Transverse colon (tissue), 4 donors: ENCODE measurements at regions not wholly inside any gene's neighbourhood (a gene's known extent, or its start where the extent isn't known, plus 50 kb on each side); places are given as distances from the start of the nearest gene placed in this dataset.

Experiments
- DNase-seq: peaks from one replicate; pipeline ENCODE4 v3.0.0-alpha.2; 2019
- H3K27ac ChIP-seq, 4 donors: fragments of 200-600 bp; sonication (generic); 2 replicates each; pipeline ENCODE4 v1.5.1; 2016 to 2018; ENCODE audit warnings: inconsistent platforms in 4 of 4
- H3K27me3 ChIP-seq: fragments of 200-600 bp; sonication (generic); 2 replicates; pipeline ENCODE4 v1.5.1; 2017; ENCODE audit warnings: inconsistent platforms
- H3K36me3 ChIP-seq, 4 donors: fragments of 200-600 bp; sonication (generic); 2 replicates each; pipeline ENCODE4 v1.5.1; 2017 to 2019; ENCODE audit warnings: inconsistent platforms in 4 of 4
- H3K4me1 ChIP-seq, 4 donors: fragments of 200-600 bp; sonication (generic); 2 replicates each; pipeline ENCODE4 v1.5.1; 2017 to 2020; ENCODE audit warnings: inconsistent platforms in 4 of 4
- H3K4me3 ChIP-seq, 4 donors: fragments of 200-600 bp; sonication (generic); 1 replicate in 1 of 4; 2 replicates in 3 of 4; pipeline versions ENCODE4 v1.5.1 to v1.6.1; 2017 to 2019; ENCODE audit warnings: inconsistent platforms in 4 of 4
- H3K9me3 ChIP-seq, 2 donors: fragments of 200-600 bp; sonication (generic); 2 replicates each; pipeline ENCODE4 v1.5.1; 2017 to 2019; ENCODE audit warnings: inconsistent platforms in 2 of 2
- EP300 ChIP-seq: sonication (generic); formaldehyde crosslinking; IDR thresholded peaks from one replicate; pipeline ENCODE4 v1.6.1; 2017; ENCODE audit warnings: antibody characterized with exemption, low read depth
- POLR2A ChIP-seq: fragments of 450-650 bp; IDR thresholded peaks from one replicate; pipeline ENCODE4 v1.6.1; 2016; ENCODE audit warnings: antibody characterized with exemption, mild to moderate bottlenecking, moderate library complexity
- POLR2AphosphoS5 ChIP-seq, 3 donors: sonication (generic); formaldehyde crosslinking; IDR thresholded peaks; one replicate each; pipeline ENCODE4 v1.6.1; 2016; ENCODE audit warnings: antibody characterized with exemption in 3 of 3
- WGBS, 2 donors: methylation state at CpG; one replicate each; pipeline ENCODE4 v1.1.5; 2018; ENCODE audit warnings: low coverage in 1 of 2; 5-methylcytosine and 5-hydroxymethylcytosine counted together
- in situ Hi-C, 4 donors: fragments of 200-750 bp; cut with MboI; loops; one replicate each; pipeline versions ENCODE4 v1.15.0 to v1.15.1; 2017; ENCODE audit warnings: low sequenced_read_pairs in 3 of 4, low pct_ligation_motif_present in 1 of 4, low pct_unique_long_range_greater_than_20kb in 1 of 4
- intact Hi-C: fragments of 100-400 bp; cut with DNase I; formaldehyde crosslinking; loops from one replicate; pipeline ENCODE4 v1.15.1; 2023; ENCODE audit warnings: low total_unique reads
- TF ChIP-seq, protein P1 (sequence below), 5 experiments: fragments of 200-600 bp in 3 of 5; fragments of 450-650 bp in 2 of 5; sonication (generic) in 3 of 5; IDR thresholded peaks; 1 replicate in 2 of 5; 2 replicates in 3 of 5; pipeline ENCODE4 v1.5.1; 2016 to 2017; ENCODE audit warnings: antibody characterized with exemption in 5 of 5, inconsistent platforms in 3 of 5, mild to moderate bottlenecking in 2 of 5, moderate library complexity in 1 of 5

DNA sequence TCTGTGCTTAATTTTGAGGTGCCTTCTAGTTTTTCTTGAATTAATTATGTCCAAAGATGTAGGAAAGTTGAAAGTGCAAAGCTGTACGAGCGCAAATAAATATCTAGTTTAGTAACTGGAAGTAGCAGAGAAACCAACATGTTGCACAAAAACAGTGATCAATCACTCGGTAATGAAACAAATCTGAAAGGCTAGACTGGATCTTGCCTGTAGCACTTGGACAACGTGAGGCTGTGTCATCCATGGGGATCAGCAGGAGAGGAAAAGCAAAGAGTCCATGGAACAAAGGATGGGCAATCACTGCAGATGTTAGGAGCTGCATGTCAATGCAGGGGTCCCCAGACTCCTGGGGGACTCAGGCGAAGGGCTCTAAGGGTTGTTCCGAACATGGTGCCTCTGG, 424.2 kb downstream of the IRX1 start:
- Histone ChIP-seq H3K36me3 (no peaks in the 10 kb centered on the region), H3K4me1 (peaks cover 0 to 3% (median 0%) of the 10 kb centered on the region in 4 donors), H3K27ac (peak overlapping the region in 2 of 4 donors; percentile 23 to 61), H3K4me3 (no peak overlapping the region), H3K9me3 (no peaks in the 10 kb centered on the region), H3K27me3 (no peaks in the 10 kb centered on the region)
- WGBS, 2 donors: 87% methylated on average over 6 of the region's 6 CpGs; no CpG with 5 or more reads in 1 of the 2 donors
- TF ChIP-seq POLR2A (no peak), POLR2AphosphoS5 (IDR thresholded peaks at IDR 0.05) (no peak), EP300 (no peak)
- TF ChIP-seq, protein P1, sequence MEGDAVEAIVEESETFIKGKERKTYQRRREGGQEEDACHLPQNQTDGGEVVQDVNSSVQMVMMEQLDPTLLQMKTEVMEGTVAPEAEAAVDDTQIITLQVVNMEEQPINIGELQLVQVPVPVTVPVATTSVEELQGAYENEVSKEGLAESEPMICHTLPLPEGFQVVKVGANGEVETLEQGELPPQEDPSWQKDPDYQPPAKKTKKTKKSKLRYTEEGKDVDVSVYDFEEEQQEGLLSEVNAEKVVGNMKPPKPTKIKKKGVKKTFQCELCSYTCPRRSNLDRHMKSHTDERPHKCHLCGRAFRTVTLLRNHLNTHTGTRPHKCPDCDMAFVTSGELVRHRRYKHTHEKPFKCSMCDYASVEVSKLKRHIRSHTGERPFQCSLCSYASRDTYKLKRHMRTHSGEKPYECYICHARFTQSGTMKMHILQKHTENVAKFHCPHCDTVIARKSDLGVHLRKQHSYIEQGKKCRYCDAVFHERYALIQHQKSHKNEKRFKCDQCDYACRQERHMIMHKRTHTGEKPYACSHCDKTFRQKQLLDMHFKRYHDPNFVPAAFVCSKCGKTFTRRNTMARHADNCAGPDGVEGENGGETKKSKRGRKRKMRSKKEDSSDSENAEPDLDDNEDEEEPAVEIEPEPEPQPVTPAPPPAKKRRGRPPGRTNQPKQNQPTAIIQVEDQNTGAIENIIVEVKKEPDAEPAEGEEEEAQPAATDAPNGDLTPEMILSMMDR (IDR thresholded peaks at IDR 0.05): no peak
- no peak for DNase-seq
- intact Hi-C loops (no loop called here), in situ Hi-C loops (no loop called here)

DNA sequence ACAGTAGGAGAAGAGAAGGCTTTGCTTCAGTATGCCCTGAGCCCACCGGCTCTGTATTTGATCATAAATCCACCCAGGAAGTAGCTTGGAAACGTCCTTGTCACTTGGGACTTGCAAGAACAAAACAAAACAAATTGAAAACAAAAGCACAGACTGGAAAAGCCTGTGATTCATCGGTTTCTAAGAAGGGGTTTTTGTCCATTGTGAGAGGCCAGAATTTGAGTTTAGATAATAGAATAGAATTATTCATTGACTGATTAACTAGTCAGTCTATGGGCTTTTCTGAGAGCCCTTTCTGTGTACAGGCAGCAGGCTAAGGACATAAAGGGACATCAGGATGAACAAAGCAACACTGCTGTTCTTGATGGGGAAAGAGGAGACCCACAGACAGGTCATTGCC, 424.8 kb downstream of the IRX1 start:
- intact Hi-C loops: no loop called here
- Histone ChIP-seq H3K27ac (peak overlapping the region in 2 of 4 donors; percentile 18 to 46), H3K9me3 (no peaks in the 10 kb centered on the region), H3K4me1 (peaks cover 0 to 3% (median 0%) of the 10 kb centered on the region in 4 donors), H3K27me3 (no peaks in the 10 kb centered on the region), H3K36me3 (no peaks in the 10 kb centered on the region), H3K4me3 (no peak overlapping the region)
- in situ Hi-C loops: no loop called here
- TF ChIP-seq EP300 (no peak), POLR2AphosphoS5 (IDR thresholded peaks at IDR 0.05) (no peak), POLR2A (no peak)
- TF ChIP-seq, protein P1 (IDR thresholded peaks at IDR 0.05): no peak
- 50 to 78% methylated on average over 1 to 3 of the region's 3 CpGs for WGBS, 2 donors
- no peak for DNase-seq

DNA sequence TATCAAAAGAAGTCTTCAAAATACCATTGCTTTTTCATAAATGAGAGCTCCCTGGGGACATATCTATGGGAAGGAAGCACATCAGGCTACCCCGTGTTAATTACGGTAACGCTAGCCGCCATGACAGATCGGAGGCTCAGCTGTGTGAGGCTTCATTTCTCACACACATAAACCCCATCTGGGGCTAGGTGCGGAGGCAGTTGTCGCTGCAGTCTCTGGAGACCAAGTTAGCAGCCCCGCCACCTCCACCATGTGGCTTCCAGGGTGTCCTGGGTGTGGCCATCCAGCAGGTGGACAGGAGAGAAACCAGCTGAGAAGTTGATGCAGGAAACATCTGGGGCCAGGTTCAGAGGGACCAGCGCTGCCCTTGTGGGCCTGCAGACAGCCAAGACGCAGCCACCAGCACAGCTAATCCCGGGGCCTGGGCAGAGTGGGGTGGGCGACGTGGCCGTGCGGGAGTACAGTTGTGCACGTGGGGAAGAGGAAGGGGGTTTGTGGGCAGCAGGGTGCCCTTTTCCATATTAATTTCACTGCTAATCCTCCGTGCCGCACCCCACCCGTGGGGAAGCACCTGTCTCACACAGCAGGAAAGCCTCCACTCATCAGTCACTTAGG, 426.5 kb downstream of the IRX1 start:
- intact Hi-C loops (no loop called here), in situ Hi-C loops (no loop called here)
- H3K27me3 ChIP-seq: no peaks in the 10 kb centered on the region
- H3K36me3 ChIP-seq: no peaks in the 10 kb centered on the region
- TF ChIP-seq POLR2AphosphoS5 (IDR thresholded peaks at IDR 0.05): no peak
- peak overlapping the region in 1 of 4 donors; percentile 41 for H3K27ac ChIP-seq
- 75 to 96% methylated on average over 4 to 19 of the region's 19 CpGs for whole genome bisulfite sequencing, 2 donors
- no peaks in the 10 kb centered on the region for H3K4me1 ChIP-seq
- no peak overlapping the region for H3K4me3 ChIP-seq
- peak; percentile 14 for DNase-seq
- no peaks in the 10 kb centered on the region for H3K9me3 ChIP-seq

DNA sequence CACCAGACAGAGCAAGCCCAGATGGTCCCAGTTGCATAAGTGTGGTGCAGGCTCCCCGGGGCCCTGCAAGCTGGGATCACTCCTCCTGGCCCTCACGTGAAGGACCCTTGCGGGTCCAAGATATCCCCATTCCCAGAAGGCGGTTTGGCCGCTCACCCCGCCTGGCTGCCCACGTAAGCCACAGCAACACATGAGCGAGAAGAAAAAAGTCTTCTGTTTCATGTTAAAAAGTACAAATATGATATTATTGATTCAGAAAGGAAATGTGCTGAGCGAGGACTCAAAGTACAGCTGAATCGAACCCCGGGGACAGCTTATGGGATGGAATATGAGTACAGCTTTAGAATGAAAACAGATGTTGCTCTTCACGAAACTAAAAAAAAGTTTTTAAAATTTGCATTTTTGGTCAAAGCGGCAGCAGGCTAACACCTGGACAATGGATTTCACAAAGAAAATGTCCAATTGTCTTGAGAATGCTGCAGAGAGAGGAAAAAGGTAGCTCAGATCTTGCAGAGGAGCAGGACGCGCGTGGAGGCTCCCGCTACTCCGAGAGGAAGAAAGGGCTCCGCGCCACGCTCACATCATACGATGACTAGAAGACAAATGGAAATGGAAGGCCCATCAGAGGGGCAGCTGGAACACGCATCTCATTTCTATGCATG, 427.6 kb downstream of the IRX1 start:
- no peak for DNase-seq
- H3K9me3 ChIP-seq: no peaks in the 10 kb centered on the region
- TF ChIP-seq POLR2AphosphoS5 (IDR thresholded peaks at IDR 0.05): no peak
- TF ChIP-seq, protein P1 (IDR thresholded peaks at IDR 0.05): no peak
- TF ChIP-seq EP300: no peak
- no peak for TF ChIP-seq POLR2A
- no peaks in the 10 kb centered on the region for H3K36me3 ChIP-seq
- WGBS, 2 donors: 81 to 86% methylated on average over 11 to 23 of the region's 23 CpGs
- no peak overlapping the region for H3K4me3 ChIP-seq
- H3K27ac ChIP-seq: peak overlapping the region in 1 of 4 donors; percentile 41
- intact Hi-C loops: no loop called here
- in situ Hi-C loops: no loop called here
- H3K27me3 ChIP-seq: no peaks in the 10 kb centered on the region
- no peaks in the 10 kb centered on the region for H3K4me1 ChIP-seq
